Lower leg skin (tissue), 4 donors: ENCODE measurements at regions not wholly inside any gene's neighbourhood (a gene's known extent, or its start where the extent isn't known, plus 50 kb on each side); places are given as distances from the start of the nearest gene placed in this dataset.

Experiments used
- DNase-seq, 2 donors: peaks; one replicate each; pipeline ENCODE4 v3.0.0-alpha.2; 2019; ENCODE audit warnings: low spot score in 2 of 2
- H3K4me3 ChIP-seq: fragments of 200-600 bp; sonication (generic); 2 replicates; pipeline ENCODE4 v1.5.1; 2017; ENCODE audit warnings: mild to moderate bottlenecking, low read depth; ENCODE audit not compliant: poor library complexity, severe bottlenecking
- POLR2A ChIP-seq, 2 donors: fragments of 450-650 bp; IDR thresholded peaks; one replicate each; pipeline ENCODE4 v1.6.1; 2016 to 2017; ENCODE audit warnings: antibody characterized with exemption in 2 of 2, mild to moderate bottlenecking in 1 of 2, moderate library complexity in 1 of 2
- WGBS, 2 donors: methylation state at CpG; one replicate each; pipeline ENCODE4 v1.1.5; 2018; 5-methylcytosine and 5-hydroxymethylcytosine counted together
- intact Hi-C: fragments of 100-400 bp; cut with DNase I; formaldehyde crosslinking; loops from one replicate; pipeline ENCODE4 v1.15.0; 2023; ENCODE audit warnings: low total_unique reads
- TF ChIP-seq, protein P1 (sequence below), 3 donors: fragments of 450-650 bp; IDR thresholded peaks; one replicate each; pipeline ENCODE4 v1.5.1; 2016; ENCODE audit warnings: antibody characterized with exemption in 3 of 3, mild to moderate bottlenecking in 3 of 3, moderate library complexity in 2 of 3

DNA sequence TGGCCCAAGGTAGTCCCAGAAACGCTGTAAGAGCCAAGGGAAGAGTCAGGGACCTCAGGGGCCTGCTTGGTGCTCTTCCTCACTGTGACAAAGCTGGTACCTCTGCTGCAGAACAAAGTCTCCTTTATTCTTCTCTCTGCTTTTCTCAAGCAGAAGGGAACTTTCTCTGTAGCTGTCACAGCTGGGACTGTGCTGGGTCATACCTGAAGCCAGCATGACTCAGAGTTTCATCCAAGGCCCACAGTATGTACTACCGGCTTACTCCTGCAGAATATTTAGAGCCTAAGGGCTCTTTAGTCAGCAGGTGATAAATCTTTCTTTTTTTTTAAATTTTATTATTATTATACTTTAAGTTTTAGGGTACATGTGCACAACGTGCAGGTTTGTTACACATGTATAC, 183.2 kb downstream of the TINAG start:
- TF ChIP-seq POLR2A (IDR thresholded peaks at IDR 0.05), result no peak
- TF ChIP-seq, protein P1, sequence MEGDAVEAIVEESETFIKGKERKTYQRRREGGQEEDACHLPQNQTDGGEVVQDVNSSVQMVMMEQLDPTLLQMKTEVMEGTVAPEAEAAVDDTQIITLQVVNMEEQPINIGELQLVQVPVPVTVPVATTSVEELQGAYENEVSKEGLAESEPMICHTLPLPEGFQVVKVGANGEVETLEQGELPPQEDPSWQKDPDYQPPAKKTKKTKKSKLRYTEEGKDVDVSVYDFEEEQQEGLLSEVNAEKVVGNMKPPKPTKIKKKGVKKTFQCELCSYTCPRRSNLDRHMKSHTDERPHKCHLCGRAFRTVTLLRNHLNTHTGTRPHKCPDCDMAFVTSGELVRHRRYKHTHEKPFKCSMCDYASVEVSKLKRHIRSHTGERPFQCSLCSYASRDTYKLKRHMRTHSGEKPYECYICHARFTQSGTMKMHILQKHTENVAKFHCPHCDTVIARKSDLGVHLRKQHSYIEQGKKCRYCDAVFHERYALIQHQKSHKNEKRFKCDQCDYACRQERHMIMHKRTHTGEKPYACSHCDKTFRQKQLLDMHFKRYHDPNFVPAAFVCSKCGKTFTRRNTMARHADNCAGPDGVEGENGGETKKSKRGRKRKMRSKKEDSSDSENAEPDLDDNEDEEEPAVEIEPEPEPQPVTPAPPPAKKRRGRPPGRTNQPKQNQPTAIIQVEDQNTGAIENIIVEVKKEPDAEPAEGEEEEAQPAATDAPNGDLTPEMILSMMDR (IDR thresholded peaks at IDR 0.05), result no peak
- intact Hi-C loops, result no loop called here
- no peak for DNase-seq
- H3K4me3 ChIP-seq, result no peak overlapping the region
- 51 to 62% methylated on average over 3 of the region's 3 CpGs for whole genome bisulfite sequencing, 2 donors

DNA sequence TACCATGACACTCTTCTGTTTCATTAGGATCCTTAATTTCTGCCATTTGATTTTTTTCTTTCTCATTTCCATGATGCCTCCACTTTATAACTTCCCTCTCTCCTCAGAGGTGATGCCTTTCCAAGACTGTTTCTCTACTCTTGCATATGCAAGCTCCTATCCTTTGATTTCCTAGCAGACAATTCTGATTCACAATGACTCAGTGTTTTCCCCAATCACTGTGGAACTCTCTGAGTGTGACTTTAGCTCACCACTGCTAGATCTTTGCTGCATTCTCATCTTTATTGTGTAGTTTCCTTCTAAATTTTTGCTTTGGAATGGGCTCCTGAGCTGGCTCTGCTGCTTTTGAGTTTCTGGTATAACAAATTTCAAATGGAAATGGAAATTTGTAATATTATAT, 184.9 kb downstream of the TINAG start:
- DNase-seq, result no peak
- intact Hi-C loops, result no loop called here
- no peak for TF ChIP-seq POLR2A (IDR thresholded peaks at IDR 0.05)
- TF ChIP-seq, protein P1 (IDR thresholded peaks at IDR 0.05), result no peak
- H3K4me3 ChIP-seq, result no peak overlapping the region

DNA sequence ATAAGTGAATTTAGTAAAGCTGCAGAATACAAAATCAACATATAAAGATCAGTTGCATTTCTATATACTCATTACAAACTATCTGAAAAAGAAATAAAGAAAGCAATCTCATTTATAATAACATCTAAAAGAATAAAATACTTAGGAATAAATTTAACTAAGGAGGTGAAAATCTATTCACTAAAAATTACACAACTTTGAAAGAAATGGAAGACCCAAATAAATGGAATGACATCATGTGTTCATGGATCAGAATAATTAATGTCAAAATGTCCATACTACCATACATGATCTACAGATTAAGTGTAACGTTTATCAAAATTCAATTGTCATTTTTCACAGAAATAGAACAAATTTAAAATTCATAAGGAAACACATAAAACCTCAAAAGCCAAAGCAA, 194.9 kb downstream of the TINAG start:
- TF ChIP-seq, protein P1 (IDR thresholded peaks at IDR 0.05), result no peak
- no peak for TF ChIP-seq POLR2A (IDR thresholded peaks at IDR 0.05)
- H3K4me3 ChIP-seq, result no peak overlapping the region
- WGBS, 2 donors, result 82 to 83% methylated on average over 1 of the region's 1 CpG
- intact Hi-C loops, result no loop called here
- DNase-seq, result no peak

DNA sequence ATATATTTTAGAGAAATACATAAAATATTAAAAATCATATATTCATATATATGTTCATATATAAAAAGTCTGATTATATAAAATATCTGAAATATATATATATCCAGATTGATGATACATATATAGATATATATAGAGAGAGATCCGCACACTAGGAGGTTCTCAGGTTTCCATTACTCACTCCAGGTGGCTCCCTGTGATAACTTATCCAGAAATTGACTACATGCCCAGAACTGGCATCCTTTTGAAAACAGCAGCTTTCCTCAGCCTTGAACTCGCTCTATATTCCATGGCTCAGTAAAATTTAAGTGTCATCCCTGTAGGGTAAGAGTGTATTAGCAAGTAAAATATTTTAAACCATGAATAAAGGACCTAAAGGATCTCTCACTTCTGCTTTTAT, 206.8 kb downstream of the TINAG start:
- 46 to 49% methylated on average over 2 of the region's 2 CpGs for WGBS, 2 donors

DNA sequence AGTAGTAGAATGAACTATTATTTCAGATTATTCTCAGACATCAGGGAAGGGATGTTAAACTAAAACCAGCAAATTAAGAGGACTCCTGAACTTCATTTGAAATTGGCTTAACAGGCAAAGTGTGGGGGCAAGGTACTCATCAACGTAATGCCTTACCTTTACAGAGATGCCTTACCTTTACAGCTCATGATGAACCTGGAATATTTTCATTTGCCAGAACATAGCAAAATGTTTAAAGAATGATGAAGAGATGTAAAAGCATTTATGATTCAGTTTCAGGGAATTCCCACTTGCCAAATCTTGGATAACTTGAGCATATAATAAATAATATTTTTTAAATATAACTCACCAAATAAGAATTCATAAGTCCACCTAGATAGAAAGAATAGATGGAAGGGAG, 207.5 kb downstream of the TINAG start:
- WGBS, 2 donors, result 54 to 64% methylated on average over 1 of the region's 1 CpG
- TF ChIP-seq POLR2A (IDR thresholded peaks at IDR 0.05), result no peak
- TF ChIP-seq, protein P1 (IDR thresholded peaks at IDR 0.05), result no peak
- H3K4me3 ChIP-seq, result no peak overlapping the region
- intact Hi-C loops, result no loop called here
- DNase-seq, result no peak

More for the DNA sequence above, 206.8 kb downstream of the TINAG start:
- H3K4me3 ChIP-seq, result no peak overlapping the region
- TF ChIP-seq, protein P1 (IDR thresholded peaks at IDR 0.05), result no peak
- TF ChIP-seq POLR2A (IDR thresholded peaks at IDR 0.05), result no peak
- no peak for DNase-seq
- intact Hi-C loops, result no loop called here

DNA sequence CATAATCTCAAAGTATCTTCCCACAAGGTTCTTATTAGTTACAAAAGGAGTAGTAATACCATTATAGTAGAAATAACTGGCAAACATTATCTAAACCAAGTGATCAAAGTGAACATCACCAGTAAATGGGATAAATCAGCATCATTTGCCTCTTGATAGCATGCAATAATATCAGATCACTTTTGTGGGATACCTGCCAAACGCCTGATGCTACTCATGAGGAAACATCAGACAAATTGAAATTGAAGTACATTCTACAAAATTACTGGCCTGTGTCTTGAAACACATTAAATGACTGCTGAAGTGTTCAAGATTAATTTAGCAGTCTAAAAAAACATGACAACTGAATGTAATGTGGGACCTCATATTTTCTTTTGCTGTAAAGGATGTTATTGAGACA, 208.1 kb downstream of the TINAG start:
- 79 to 86% methylated on average over 1 of the region's 1 CpG for WGBS, 2 donors
- H3K4me3 ChIP-seq, result no peak overlapping the region
- intact Hi-C loops, result no loop called here
- TF ChIP-seq POLR2A (IDR thresholded peaks at IDR 0.05), result no peak
- TF ChIP-seq, protein P1 (IDR thresholded peaks at IDR 0.05), result no peak
- DNase-seq, result no peak
